ENCODE measurements at regions not wholly inside any gene's neighbourhood (a gene's known extent, or its start where the extent isn't known, plus 50 kb on each side); places are given as distances from the start of the nearest gene placed in this dataset.

GRCh38 chr14:97695456-97695981 is 898.3 kb downstream of the VRK1 start:
- no peak for TF ChIP-seq CTCF (conservative IDR thresholded peaks at IDR 0.05; ENCODE audit: control insufficient read depth, insufficient read depth, low read depth, low read length)
- H3K4me3 ChIP-seq (ENCODE audit: control insufficient read depth, low read depth, low read length) = no peak overlapping the region
- no peak for DNase-seq (ENCODE audit: low read depth)

GRCh38 chr14:97697772-97698171 is 900.6 kb downstream of the VRK1 start:
- no peak overlapping the region for H3K4me3 ChIP-seq (ENCODE audit: control insufficient read depth, low read depth, low read length)
- no peak for TF ChIP-seq CTCF (conservative IDR thresholded peaks at IDR 0.05; ENCODE audit: control insufficient read depth, insufficient read depth, low read depth, low read length)
- no peak for DNase-seq (ENCODE audit: low read depth)

GRCh38 chr14:97699026-97699425 is 901.8 kb downstream of the VRK1 start:
- TF ChIP-seq CTCF (conservative IDR thresholded peaks at IDR 0.05; ENCODE audit: control insufficient read depth, insufficient read depth, low read depth, low read length) = no peak
- no peak for DNase-seq (ENCODE audit: low read depth)
- no peak overlapping the region for H3K4me3 ChIP-seq (ENCODE audit: control insufficient read depth, low read depth, low read length)

GRCh38 chr14:97703006-97703760 is 906.0 kb downstream of the VRK1 start:
- TF ChIP-seq CTCF (conservative IDR thresholded peaks at IDR 0.05; ENCODE audit: control insufficient read depth, insufficient read depth, low read depth, low read length) = no peak
- no peak for DNase-seq (ENCODE audit: low read depth)
- no peak overlapping the region for H3K4me3 ChIP-seq (ENCODE audit: control insufficient read depth, low read depth, low read length)

GRCh38 chr14:97704316-97704885 is 907.2 kb downstream of the VRK1 start:
- no peak for DNase-seq (ENCODE audit: low read depth)
- H3K4me3 ChIP-seq (ENCODE audit: control insufficient read depth, low read depth, low read length) = no peak overlapping the region
- no peak for TF ChIP-seq CTCF (conservative IDR thresholded peaks at IDR 0.05; ENCODE audit: control insufficient read depth, insufficient read depth, low read depth, low read length)

GRCh38 chr14:97705107-97705506 is 907.9 kb downstream of the VRK1 start:
- no peak for DNase-seq (ENCODE audit: low read depth)
- no peak for TF ChIP-seq CTCF (conservative IDR thresholded peaks at IDR 0.05; ENCODE audit: control insufficient read depth, insufficient read depth, low read depth, low read length)

More at GRCh38 chr14:97705107-97705506, 907.9 kb downstream of the VRK1 start:
- no peak overlapping the region for H3K4me3 ChIP-seq (ENCODE audit: control insufficient read depth, low read depth, low read length)

Measured in fibroblast of mammary gland (primary cell).